ENCODE measurements at regions not wholly inside any gene's neighbourhood (a gene's known extent, or its start where the extent isn't known, plus 50 kb on each side); places are given as distances from the start of the nearest gene placed in this dataset.
"Not testable (repeated sequence)": the region's sequence is repeated elsewhere in the genome, so short reads cannot be mapped to it uniquely, and the experiment has no call there.

- Histone ChIP-seq H3K36me3 (ENCODE audit: insufficient read depth, low read length) (no peaks in the 10 kb centered on the region), H3K4me1 (ENCODE audit: insufficient read depth, low read length) (no peaks in the 10 kb centered on the region), H3K4me3 (ENCODE audit: insufficient read depth, low read length) (no peak overlapping the region), H3K4me2 (ENCODE audit: insufficient read depth, low read length) (no peak overlapping the region), H3K9me3 (ENCODE audit: low read depth, low read length) (no peaks in the 10 kb centered on the region), H3K27me3 (ENCODE audit: insufficient read depth, low read length) (no peaks in the 10 kb centered on the region), H3K79me2 (ENCODE audit: insufficient read depth, low read length) (no peaks in the 10 kb centered on the region), H4K20me1 (ENCODE audit: insufficient read depth, low read length) (no peaks in the 10 kb centered on the region), H2AFZ (ENCODE audit: low read length) (no peak overlapping the region), H3K27ac (ENCODE audit: low read depth, low read length) (no peak overlapping the region)
- DNase-seq (ENCODE audit: insufficient read length, low spot score, missing footprints), result no peak
- no peak for TF ChIP-seq CTCF (IDR thresholded peaks at IDR 0.05; ENCODE audit: extremely low read depth, low read depth, low read length)
Observed at GRCh38 chr7:108648989-108649388, 79.3 kb downstream of the DNAJB9 start.

- no peaks in the 10 kb centered on the region for H4K20me1 ChIP-seq (ENCODE audit: insufficient read depth, low read length)
Observed at GRCh38 chr7:108650467-108650866, 80.8 kb downstream of the DNAJB9 start.

GRCh38 chr7:108652886-108653285, 83.2 kb downstream of the DNAJB9 start:
- Histone ChIP-seq H3K27me3 (ENCODE audit: insufficient read depth, low read length) (no peaks in the 10 kb centered on the region), H3K27ac (ENCODE audit: low read depth, low read length) (no peak overlapping the region), H3K4me3 (ENCODE audit: insufficient read depth, low read length) (no peak overlapping the region), H3K9me3 (ENCODE audit: low read depth, low read length) (no peaks in the 10 kb centered on the region), H4K20me1 (ENCODE audit: insufficient read depth, low read length) (no peaks in the 10 kb centered on the region), H3K4me1 (ENCODE audit: insufficient read depth, low read length) (no peaks in the 10 kb centered on the region), H2AFZ (ENCODE audit: low read length) (no peak overlapping the region), H3K36me3 (ENCODE audit: insufficient read depth, low read length) (no peaks in the 10 kb centered on the region), H3K79me2 (ENCODE audit: insufficient read depth, low read length) (no peaks in the 10 kb centered on the region), H3K4me2 (ENCODE audit: insufficient read depth, low read length) (no peak overlapping the region)
- TF ChIP-seq CTCF (IDR thresholded peaks at IDR 0.05; ENCODE audit: extremely low read depth, low read depth, low read length), result no peak
- no peak for DNase-seq (ENCODE audit: insufficient read length, low spot score, missing footprints)

More at GRCh38 chr7:108650467-108650866, 80.8 kb downstream of the DNAJB9 start:
- no peak overlapping the region for H3K4me2 ChIP-seq (ENCODE audit: insufficient read depth, low read length)
- H3K27me3 ChIP-seq (ENCODE audit: insufficient read depth, low read length), result no peaks in the 10 kb centered on the region
- no peaks in the 10 kb centered on the region for H3K79me2 ChIP-seq (ENCODE audit: insufficient read depth, low read length)
- no peaks in the 10 kb centered on the region for H3K9me3 ChIP-seq (ENCODE audit: low read depth, low read length)
- H2AFZ ChIP-seq (ENCODE audit: low read length), result no peak overlapping the region
- no peaks in the 10 kb centered on the region for H3K4me1 ChIP-seq (ENCODE audit: insufficient read depth, low read length)
- H3K4me3 ChIP-seq (ENCODE audit: insufficient read depth, low read length), result no peak overlapping the region
- DNase-seq (ENCODE audit: insufficient read length, low spot score, missing footprints), result peak; percentile 17
- H3K36me3 ChIP-seq (ENCODE audit: insufficient read depth, low read length), result no peaks in the 10 kb centered on the region
- no peak for TF ChIP-seq CTCF (IDR thresholded peaks at IDR 0.05; ENCODE audit: extremely low read depth, low read depth, low read length)
- H3K27ac ChIP-seq (ENCODE audit: low read depth, low read length), result no peak overlapping the region

DNA sequence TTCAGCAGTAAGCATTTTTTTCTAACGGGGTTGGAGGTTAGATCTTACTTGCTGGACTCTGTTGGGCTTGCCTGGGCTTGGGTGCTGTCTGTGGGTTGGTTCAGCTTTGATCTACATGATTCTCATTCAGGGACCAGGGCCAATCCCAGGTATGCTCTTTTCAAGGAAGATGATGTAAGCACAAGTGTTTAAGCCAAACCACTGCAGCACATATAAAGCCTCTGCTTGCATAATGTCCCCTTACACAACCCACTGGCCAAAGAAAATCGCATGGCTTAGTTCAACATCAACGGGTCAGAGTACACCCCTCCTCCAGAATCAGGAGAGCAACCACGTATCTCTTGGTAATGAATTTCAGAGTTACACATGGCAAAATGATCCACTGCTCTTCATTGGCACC, 83.9 kb downstream of the DNAJB9 start:
- no peak overlapping the region for H3K4me3 ChIP-seq (ENCODE audit: insufficient read depth, low read length)
- H3K27me3 ChIP-seq (ENCODE audit: insufficient read depth, low read length), result no peaks in the 10 kb centered on the region
- TF ChIP-seq CTCF (IDR thresholded peaks at IDR 0.05; ENCODE audit: extremely low read depth, low read depth, low read length), result no peak
- no peak overlapping the region for H2AFZ ChIP-seq (ENCODE audit: low read length)
- no peak for DNase-seq (ENCODE audit: insufficient read length, low spot score, missing footprints)
- no peaks in the 10 kb centered on the region for H4K20me1 ChIP-seq (ENCODE audit: insufficient read depth, low read length)
- no peaks in the 10 kb centered on the region for H3K4me1 ChIP-seq (ENCODE audit: insufficient read depth, low read length)
- no peaks in the 10 kb centered on the region for H3K9me3 ChIP-seq (ENCODE audit: low read depth, low read length)
- H3K79me2 ChIP-seq (ENCODE audit: insufficient read depth, low read length), result no peaks in the 10 kb centered on the region
- H3K27ac ChIP-seq (ENCODE audit: low read depth, low read length), result no peak overlapping the region
- no peak overlapping the region for H3K4me2 ChIP-seq (ENCODE audit: insufficient read depth, low read length)
- no peaks in the 10 kb centered on the region for H3K36me3 ChIP-seq (ENCODE audit: insufficient read depth, low read length)

DNA sequence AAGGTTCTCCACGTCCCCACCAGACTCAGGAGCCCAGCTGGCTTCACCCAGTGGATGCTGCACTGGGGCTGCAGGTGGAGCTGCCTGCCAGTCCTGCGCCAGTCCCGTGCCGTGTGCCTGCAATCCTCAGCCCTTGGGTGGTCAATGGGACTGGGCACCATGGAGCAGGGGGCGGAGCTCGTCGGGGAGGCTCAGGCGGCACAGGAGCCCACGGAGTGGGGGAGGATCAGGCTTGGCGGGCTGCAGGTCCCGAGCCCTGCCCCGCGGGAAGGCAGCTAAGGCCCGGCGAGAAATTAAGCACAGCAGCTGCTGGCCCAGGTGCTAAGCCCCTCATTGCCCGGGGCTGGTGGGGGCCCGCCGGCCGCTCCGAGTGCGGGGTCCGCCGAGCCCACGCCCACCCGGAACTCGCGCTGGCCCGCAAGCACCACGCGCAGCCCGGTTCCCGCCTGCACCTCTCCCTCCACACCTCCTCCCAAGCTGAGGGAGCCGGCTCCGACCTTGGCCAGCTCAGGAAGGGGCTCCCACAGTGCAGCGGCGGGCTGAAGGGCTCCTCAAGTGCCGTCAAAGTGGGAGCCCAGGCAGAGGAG, 87.6 kb downstream of the DNAJB9 start:
- not testable (repeated sequence) for H3K27ac ChIP-seq (ENCODE audit: low read depth, low read length); H3K27me3 ChIP-seq (ENCODE audit: insufficient read depth, low read length); H3K4me1 ChIP-seq (ENCODE audit: insufficient read depth, low read length); H4K20me1 ChIP-seq (ENCODE audit: insufficient read depth, low read length); H3K4me3 ChIP-seq (ENCODE audit: insufficient read depth, low read length); DNase-seq (ENCODE audit: insufficient read length, low spot score, missing footprints); H2AFZ ChIP-seq (ENCODE audit: low read length); H3K4me2 ChIP-seq (ENCODE audit: insufficient read depth, low read length); H3K79me2 ChIP-seq (ENCODE audit: insufficient read depth, low read length); H3K9me3 ChIP-seq (ENCODE audit: low read depth, low read length); H3K36me3 ChIP-seq (ENCODE audit: insufficient read depth, low read length)
